NCI-H748 (cell line): ENCODE measurements at regions not wholly inside any gene's neighbourhood (a gene's known extent, or its start where the extent isn't known, plus 50 kb on each side); places are given as distances from the start of the nearest gene placed in this dataset.
A peak's percentile ranks its signal among the peaks of the same experiment; 100 is the strongest.

Source experiments
- DNase-seq: peaks from one replicate; lab custom pipeline; 2025; ENCODE audit not compliant: unreplicated experiment; lab: John Stamatoyannopoulos, UW

GRCh38 chr15:95215017-95215416 lies 983.7 kb downstream of the MCTP2 start:
- DNase-seq = no peak

GRCh38 chr15:95226835-95227234 lies 995.5 kb downstream of the MCTP2 start:
- no peak for DNase-seq

- no peak for DNase-seq
Measured at GRCh38 chr15:95227235-95227634, 995.9 kb downstream of the MCTP2 start.

- DNase-seq = no peak
Measured at GRCh38 chr15:95228856-95229555, 997.6 kb downstream of the MCTP2 start.

GRCh38 chr15:95235033-95235432 lies 1003.7 kb downstream of the MCTP2 start:
- no peak for DNase-seq

GRCh38 chr15:95247071-95247984 lies 1016.0 kb downstream of the MCTP2 start:
- DNase-seq = no peak

- no peak for DNase-seq
Measured at GRCh38 chr15:95249524-95249923, 1018.2 kb downstream of the MCTP2 start.

- no peak for DNase-seq
Measured at GRCh38 chr15:95252404-95252803, 1021.0 kb downstream of the MCTP2 start.

- no peak for DNase-seq
Measured at GRCh38 chr15:95254263-95254662, 1022.9 kb downstream of the MCTP2 start.

GRCh38 chr15:95259513-95259912 lies 1028.2 kb downstream of the MCTP2 start:
- DNase-seq = peak; percentile 57

GRCh38 chr15:95259965-95260364 lies 1028.6 kb downstream of the MCTP2 start:
- DNase-seq = no peak

GRCh38 chr15:95260856-95261255 lies 1029.5 kb downstream of the MCTP2 start:
- no peak for DNase-seq

GRCh38 chr15:95261546-95261945 lies 1030.2 kb downstream of the MCTP2 start:
- DNase-seq = no peak

GRCh38 chr15:95261968-95262367 lies 1030.6 kb downstream of the MCTP2 start:
- DNase-seq = no peak

- DNase-seq = no peak
Measured at GRCh38 chr15:95262866-95263564, 1031.7 kb downstream of the MCTP2 start.

- no peak for DNase-seq
Measured at GRCh38 chr15:95263751-95264150, 1032.4 kb downstream of the MCTP2 start.

GRCh38 chr15:95265419-95265997 lies 1034.1 kb downstream of the MCTP2 start:
- no peak for DNase-seq

- no peak for DNase-seq
Measured at GRCh38 chr15:95266451-95267061, 1035.2 kb downstream of the MCTP2 start.

- DNase-seq = no peak
Measured at GRCh38 chr15:95267481-95267880, 1036.1 kb downstream of the MCTP2 start.

- DNase-seq = no peak
Measured at GRCh38 chr15:95269242-95270183, 1038.2 kb downstream of the MCTP2 start.
